Parathyroid adenoma (tissue), 2 donors: ENCODE measurements at regions not wholly inside any gene's neighbourhood (a gene's known extent, or its start where the extent isn't known, plus 50 kb on each side); places are given as distances from the start of the nearest gene placed in this dataset.

ENCODE experiments used
- H2AFZ ChIP-seq: fragments of 300-600 bp; sonication (generic); one replicate; pipeline ENCODE4 v1.7.0; 2017; ENCODE audit warnings: antibody characterized with exemption, mild to moderate bottlenecking
- H3K27ac ChIP-seq: fragments of 300-600 bp; sonication (generic); one replicate; pipeline ENCODE4 v1.7.0; 2017
- H3K27me3 ChIP-seq: fragments of 300-600 bp; sonication (generic); one replicate; pipeline ENCODE4 v1.7.0; 2017; ENCODE audit warnings: low read length; ENCODE audit not compliant: control insufficient read depth, insufficient read depth
- H3K36me3 ChIP-seq: fragments of 300-600 bp; sonication (generic); one replicate; pipeline ENCODE4 v1.7.0; 2017; ENCODE audit warnings: low read length; ENCODE audit not compliant: control insufficient read depth, insufficient read depth
- H3K4me1 ChIP-seq: fragments of 300-600 bp; sonication (generic); one replicate; pipeline ENCODE4 v1.7.0; 2017; ENCODE audit warnings: control low read depth
- H3K4me2 ChIP-seq: fragments of 300-600 bp; sonication (generic); one replicate; pipeline ENCODE4 v1.7.0; 2017; ENCODE audit warnings: low read length
- H3K4me3 ChIP-seq: fragments of 300-600 bp; sonication (generic); one replicate; pipeline ENCODE4 v1.7.0; 2017; ENCODE audit warnings: low read depth, low read length
- H3K79me2 ChIP-seq: fragments of 300-600 bp; sonication (generic); one replicate; pipeline ENCODE4 v1.7.0; 2017; ENCODE audit warnings: control low read depth
- H3K9ac ChIP-seq: fragments of 300-600 bp; sonication (generic); one replicate; pipeline ENCODE4 v1.7.0; 2017; ENCODE audit warnings: mild to moderate bottlenecking
- H3K9me3 ChIP-seq: fragments of 300-600 bp; sonication (generic); one replicate; pipeline ENCODE4 v1.7.0; 2017; ENCODE audit warnings: low read length; ENCODE audit not compliant: control insufficient read depth
- TF ChIP-seq, protein P1 (sequence below): fragments of 300-600 bp; sonication (generic); IDR thresholded peaks from one replicate; pipeline ENCODE4 v1.7.0; 2017; ENCODE audit warnings: antibody characterized with exemption, mild to moderate bottlenecking
- donor health status: primary hyperparathyroidism.

DNA sequence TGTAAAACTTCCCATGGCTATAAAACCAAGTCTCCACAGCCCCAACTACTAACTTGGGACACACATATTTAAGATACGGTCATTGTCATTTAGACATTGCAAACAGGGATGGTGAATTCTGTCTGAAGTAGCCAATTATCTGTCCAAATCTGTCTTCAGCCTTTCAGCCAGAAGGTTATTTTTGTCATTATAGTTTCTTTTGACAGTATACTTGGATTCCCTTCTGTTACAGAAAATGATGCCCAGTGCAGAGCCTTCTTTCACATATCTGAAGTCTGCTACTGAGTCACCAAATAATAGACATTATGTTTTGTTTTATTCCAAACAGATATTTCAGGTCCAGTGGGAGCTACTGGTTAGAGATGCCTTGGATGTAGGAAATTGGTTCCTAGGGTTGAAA, 452.4 kb upstream of the HTR2A start:
- Histone ChIP-seq H3K9me3 (no peaks in the 10 kb centered on the region), H3K4me1 (no peaks in the 10 kb centered on the region), H3K79me2 (no peaks in the 10 kb centered on the region), H3K27me3 (no peaks in the 10 kb centered on the region), H3K9ac (no peak overlapping the region), H3K27ac (no peak overlapping the region), H2AFZ (no peak overlapping the region), H3K4me3 (no peak overlapping the region), H3K36me3 (no peaks in the 10 kb centered on the region), H3K4me2 (no peak overlapping the region)
- TF ChIP-seq, protein P1, sequence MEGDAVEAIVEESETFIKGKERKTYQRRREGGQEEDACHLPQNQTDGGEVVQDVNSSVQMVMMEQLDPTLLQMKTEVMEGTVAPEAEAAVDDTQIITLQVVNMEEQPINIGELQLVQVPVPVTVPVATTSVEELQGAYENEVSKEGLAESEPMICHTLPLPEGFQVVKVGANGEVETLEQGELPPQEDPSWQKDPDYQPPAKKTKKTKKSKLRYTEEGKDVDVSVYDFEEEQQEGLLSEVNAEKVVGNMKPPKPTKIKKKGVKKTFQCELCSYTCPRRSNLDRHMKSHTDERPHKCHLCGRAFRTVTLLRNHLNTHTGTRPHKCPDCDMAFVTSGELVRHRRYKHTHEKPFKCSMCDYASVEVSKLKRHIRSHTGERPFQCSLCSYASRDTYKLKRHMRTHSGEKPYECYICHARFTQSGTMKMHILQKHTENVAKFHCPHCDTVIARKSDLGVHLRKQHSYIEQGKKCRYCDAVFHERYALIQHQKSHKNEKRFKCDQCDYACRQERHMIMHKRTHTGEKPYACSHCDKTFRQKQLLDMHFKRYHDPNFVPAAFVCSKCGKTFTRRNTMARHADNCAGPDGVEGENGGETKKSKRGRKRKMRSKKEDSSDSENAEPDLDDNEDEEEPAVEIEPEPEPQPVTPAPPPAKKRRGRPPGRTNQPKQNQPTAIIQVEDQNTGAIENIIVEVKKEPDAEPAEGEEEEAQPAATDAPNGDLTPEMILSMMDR, result no peak

DNA sequence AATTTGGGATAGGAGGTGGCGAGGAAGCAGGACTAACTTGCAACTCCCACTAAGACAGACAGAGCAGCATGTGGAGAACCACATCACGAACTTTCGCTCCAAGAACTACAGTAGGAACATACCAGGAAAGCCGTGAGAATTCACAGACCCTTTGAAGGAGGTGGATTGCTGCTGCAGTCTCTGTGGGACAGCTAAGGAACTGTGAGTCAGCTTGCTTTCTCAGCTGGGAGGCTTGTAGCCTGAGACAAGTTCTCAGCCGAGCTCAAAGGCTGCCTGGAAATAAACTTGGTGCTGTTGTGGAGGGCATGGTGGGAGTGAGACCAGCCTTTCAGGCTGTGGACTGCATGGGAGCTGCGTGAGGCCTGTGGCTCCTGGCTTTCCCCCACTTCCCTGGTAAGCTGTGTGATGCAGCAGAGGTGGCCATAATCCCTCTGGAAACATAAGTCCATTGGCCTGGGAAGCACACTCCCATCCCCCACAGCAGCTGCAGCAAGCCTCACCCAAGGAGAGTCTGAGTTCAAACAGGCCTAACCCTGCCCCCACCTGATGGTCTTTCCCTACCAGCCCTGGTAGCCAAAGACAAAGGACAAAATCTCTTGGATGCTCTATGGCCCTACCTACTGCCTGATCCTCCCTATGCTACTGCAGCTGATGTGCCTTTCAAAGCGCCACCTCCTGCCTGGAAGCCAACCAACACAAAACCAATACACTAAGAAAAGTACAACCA, 441.1 kb upstream of the HTR2A start:
- H3K27me3 ChIP-seq, result no peaks in the 10 kb centered on the region
- TF ChIP-seq, protein P1, result no peak
- no peak overlapping the region for H3K27ac ChIP-seq

DNA sequence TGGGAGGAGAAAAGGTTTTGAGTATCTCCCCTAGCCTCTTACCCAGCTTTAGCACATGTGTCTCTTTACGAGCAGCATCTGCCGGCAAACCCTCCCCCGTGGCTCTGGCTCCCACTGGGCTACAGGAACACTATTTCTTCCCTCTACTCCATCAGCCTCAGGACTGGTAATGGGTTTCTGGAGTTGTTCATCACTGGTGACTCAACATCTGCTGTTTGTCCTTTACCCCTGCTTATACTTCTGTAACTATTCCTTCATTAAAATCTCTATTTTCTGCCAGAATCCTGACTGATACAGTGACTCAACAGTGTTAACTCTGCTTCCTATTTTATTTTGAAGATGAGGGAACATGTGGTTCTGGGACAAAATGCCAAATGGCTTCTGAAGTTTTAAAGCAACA, 437.3 kb upstream of the HTR2A start:
- Histone ChIP-seq H3K9ac (no peak overlapping the region), H3K4me3 (no peak overlapping the region), H3K4me2 (no peak overlapping the region), H3K27ac (no peak overlapping the region), H3K36me3 (no peaks in the 10 kb centered on the region), H3K27me3 (no peaks in the 10 kb centered on the region), H3K79me2 (no peaks in the 10 kb centered on the region), H3K9me3 (no peaks in the 10 kb centered on the region), H3K4me1 (no peaks in the 10 kb centered on the region), H2AFZ (no peak overlapping the region)
- TF ChIP-seq, protein P1, result no peak

More for the DNA sequence above, 441.1 kb upstream of the HTR2A start:
- H3K4me3 ChIP-seq, result no peak overlapping the region
- H3K36me3 ChIP-seq, result no peaks in the 10 kb centered on the region
- H2AFZ ChIP-seq, result no peak overlapping the region
- H3K9me3 ChIP-seq, result no peaks in the 10 kb centered on the region
- H3K4me1 ChIP-seq, result no peaks in the 10 kb centered on the region
- no peak overlapping the region for H3K9ac ChIP-seq
- H3K4me2 ChIP-seq, result no peak overlapping the region
- no peaks in the 10 kb centered on the region for H3K79me2 ChIP-seq

DNA sequence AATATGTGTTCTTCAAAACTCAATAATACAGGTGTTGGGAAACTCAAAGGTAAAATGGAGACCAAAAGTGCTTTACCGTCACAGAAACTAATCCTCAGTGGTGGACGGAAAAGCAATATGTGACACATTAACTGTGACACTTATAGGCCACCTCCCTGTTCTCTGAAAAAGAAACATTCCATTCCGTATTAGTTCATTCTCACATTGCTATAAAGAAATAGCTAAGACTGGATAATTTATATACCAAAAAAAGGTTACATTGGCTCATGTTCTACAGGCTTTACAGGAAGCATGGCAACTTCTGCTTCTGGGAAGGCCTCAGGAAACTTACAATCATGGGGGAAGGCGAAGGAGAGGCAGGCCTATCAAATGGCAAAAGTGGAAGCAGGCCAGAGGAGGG, 435.3 kb upstream of the HTR2A start:
- no peak overlapping the region for H2AFZ ChIP-seq
- no peak overlapping the region for H3K9ac ChIP-seq
- no peaks in the 10 kb centered on the region for H3K4me1 ChIP-seq
- no peaks in the 10 kb centered on the region for H3K79me2 ChIP-seq
- H3K27ac ChIP-seq, result no peak overlapping the region
- H3K27me3 ChIP-seq, result no peaks in the 10 kb centered on the region
- H3K9me3 ChIP-seq, result no peaks in the 10 kb centered on the region
- no peak overlapping the region for H3K4me3 ChIP-seq
- TF ChIP-seq, protein P1, result no peak
- no peak overlapping the region for H3K4me2 ChIP-seq
- H3K36me3 ChIP-seq, result no peaks in the 10 kb centered on the region

DNA sequence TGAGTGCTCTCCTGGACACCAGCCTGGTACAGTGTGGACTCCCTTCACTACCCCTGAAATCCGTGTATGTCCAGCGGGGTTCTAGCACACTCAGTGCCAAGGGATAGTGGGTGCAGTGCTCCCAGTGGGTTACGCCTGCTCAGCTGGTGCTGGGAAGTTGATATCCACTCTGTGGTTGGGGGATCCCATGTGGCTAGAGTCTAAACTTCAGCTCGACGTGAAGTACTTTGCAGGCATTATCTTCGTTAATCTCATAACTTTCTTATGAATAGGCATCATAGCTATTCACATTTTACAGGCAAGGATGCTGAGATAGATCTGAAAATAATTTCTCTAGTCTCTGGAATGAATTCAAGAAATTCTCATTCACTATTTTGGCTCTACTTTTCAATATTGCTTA, 433.2 kb upstream of the HTR2A start:
- Histone ChIP-seq H3K4me2 (no peak overlapping the region), H3K9me3 (no peaks in the 10 kb centered on the region), H3K36me3 (no peaks in the 10 kb centered on the region), H3K4me1 (no peaks in the 10 kb centered on the region), H3K9ac (no peak overlapping the region), H3K4me3 (no peak overlapping the region), H3K27ac (no peak overlapping the region), H3K27me3 (no peaks in the 10 kb centered on the region), H2AFZ (no peak overlapping the region), H3K79me2 (no peaks in the 10 kb centered on the region)
- TF ChIP-seq, protein P1, result no peak
